MM.1S (cell line): ENCODE measurements at regions not wholly inside any gene's neighbourhood (a gene's known extent, or its start where the extent isn't known, plus 50 kb on each side); places are given as distances from the start of the nearest gene placed in this dataset.

Experiments
- DNase-seq: peaks from one replicate; pipeline ENCODE4 v3.0.0-alpha.2; 2015
- H2AFZ ChIP-seq: fragments of 300-600 bp; sonication (generic); 2 replicates; pipeline ENCODE4 v1.6.0; 2016; ENCODE audit warnings: antibody characterized with exemption, low read length
- H3F3A ChIP-seq: fragments of 300-600 bp; sonication (generic); 2 replicates; pipeline ENCODE4 v1.6.1; 2016; ENCODE audit warnings: mild to moderate bottlenecking, antibody characterized with exemption, low read length, moderate library complexity, mixed read lengths; ENCODE audit not compliant: insufficient read depth
- H3K27ac ChIP-seq: fragments of 300-600 bp; sonication (generic); 2 replicates; pipeline ENCODE4 v1.5.1; 2016; ENCODE audit warnings: mild to moderate bottlenecking, low read length
- H3K27me3 ChIP-seq: fragments of 300-600 bp; sonication (generic); replicated peaks from 2 replicates; pipeline ENCODE4 v1.6.0; 2016; ENCODE audit warnings: low read length; ENCODE audit not compliant: insufficient read depth
- H3K36me3 ChIP-seq: fragments of 300-600 bp; sonication (generic); replicated peaks from 2 replicates; pipeline ENCODE4 v1.6.1; 2016; ENCODE audit warnings: mild to moderate bottlenecking, low read length, mixed read lengths; ENCODE audit not compliant: insufficient read depth
- H3K4me1 ChIP-seq: fragments of 300-600 bp; sonication (generic); 2 replicates; pipeline ENCODE4 v1.6.1; 2016; ENCODE audit warnings: low read length, mixed read lengths
- H3K4me2 ChIP-seq: fragments of 300-600 bp; sonication (generic); 2 replicates; pipeline ENCODE4 v1.6.0; 2016; ENCODE audit warnings: low read depth, low read length
- H3K4me3 ChIP-seq: fragments of 300-600 bp; sonication (generic); 2 replicates; pipeline ENCODE4 v1.5.1; 2016; ENCODE audit warnings: low read length, mixed read lengths
- H3K79me2 ChIP-seq: fragments of 300-600 bp; sonication (generic); 2 replicates; pipeline ENCODE4 v1.6.1; 2016; ENCODE audit warnings: mixed run types, low read length, mixed read lengths
- H3K9ac ChIP-seq: fragments of 300-600 bp; sonication (generic); 2 replicates; pipeline ENCODE4 v1.6.1; 2016; ENCODE audit warnings: low read length, mixed read lengths
- H3K9me2 ChIP-seq: fragments of 300-600 bp; sonication (generic); replicated peaks from 2 replicates; pipeline ENCODE4 v1.6.1; 2016; ENCODE audit warnings: mild to moderate bottlenecking, low read length, mixed read lengths; ENCODE audit not compliant: insufficient read depth
- H3K9me3 ChIP-seq: fragments of 300-600 bp; sonication (generic); replicated peaks from 2 replicates; pipeline ENCODE4 v1.6.1; 2016; ENCODE audit warnings: mild to moderate bottlenecking, low read length, mixed read lengths; ENCODE audit not compliant: insufficient read depth
- H4K20me1 ChIP-seq: fragments of 300-600 bp; sonication (generic); 2 replicates; pipeline ENCODE4 v1.6.1; 2016; ENCODE audit warnings: mild to moderate bottlenecking, low read length, moderate library complexity, mixed read lengths; ENCODE audit not compliant: insufficient read depth
- CTCF ChIP-seq: fragments of 300-600 bp; sonication (generic); IDR thresholded peaks from 2 replicates; pipeline ENCODE4 v1.5.1; 2016; ENCODE audit warnings: antibody characterized with exemption, low read length, mixed read lengths
- EZH2 ChIP-seq: fragments of 300-600 bp; sonication (generic); optimal IDR thresholded peaks from 2 replicates; pipeline ENCODE3; 2017; ENCODE audit warnings: low read depth, mild to moderate bottlenecking, antibody characterized with exemption, low read length, mixed read lengths
- EZH2phosphoT487 ChIP-seq: fragments of 300-600 bp; sonication (generic); IDR thresholded peaks from 2 replicates; pipeline ENCODE4 v1.6.1; 2018; ENCODE audit warnings: antibody characterized with exemption, low read length

- Histone ChIP-seq H3K4me1 (no peaks in the 10 kb centered on the region), H2AFZ (no peak overlapping the region), H3K79me2 (no peaks in the 10 kb centered on the region), H3F3A (0 out of 2 replicates have a peak, but pooled peaks cover 3% of the 10 kb centered on the region), H3K4me3 (no peak overlapping the region), H3K9me2 (no peaks in the 10 kb centered on the region), H3K9me3 (no peaks in the 10 kb centered on the region), H3K36me3 (no peaks in the 10 kb centered on the region), H3K27ac (no peak overlapping the region), H4K20me1 (no peaks in the 10 kb centered on the region), H3K9ac (no peak overlapping the region), H3K27me3 (no peaks in the 10 kb centered on the region), H3K4me2 (no peak overlapping the region)
- DNase-seq, result no peak
- no peak for TF ChIP-seq CTCF
- TF ChIP-seq EZH2, result no peak
- TF ChIP-seq EZH2phosphoT487, result no peak
These were observed 62.4 kb downstream of the CLDN17 start for GRCh38 chr21:30104241-30104640.

DNA sequence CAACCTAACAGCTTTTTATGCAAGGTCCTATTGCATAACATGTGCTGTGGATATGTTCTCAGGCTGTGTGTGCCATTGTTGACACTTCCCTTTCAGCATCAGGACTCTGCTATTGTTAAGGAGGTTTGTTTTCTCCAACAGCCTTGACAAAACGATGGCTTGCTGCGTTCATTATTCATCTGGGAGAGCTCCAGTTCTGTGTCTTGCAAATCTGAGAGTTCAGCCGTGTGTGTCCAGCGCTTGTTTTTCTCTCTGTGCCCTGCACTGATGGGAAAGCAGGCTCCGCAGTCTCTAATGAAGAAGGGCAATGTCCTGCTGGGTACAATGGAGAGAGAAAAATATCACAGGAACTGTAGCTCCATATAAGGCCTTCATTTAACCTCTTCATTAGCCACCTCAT, 63.7 kb downstream of the CLDN17 start:
- DNase-seq, result no peak
- H2AFZ ChIP-seq, result no peak overlapping the region

GRCh38 chr21:30101967-30102366, 64.6 kb downstream of the CLDN17 start:
- Histone ChIP-seq H2AFZ (no peak overlapping the region), H3K27ac (no peak overlapping the region), H3F3A (no peaks in the 10 kb centered on the region), H3K9me3 (no peaks in the 10 kb centered on the region), H3K9me2 (no peaks in the 10 kb centered on the region), H3K4me3 (no peak overlapping the region), H3K4me2 (no peak overlapping the region), H3K9ac (no peak overlapping the region), H3K4me1 (no peaks in the 10 kb centered on the region), H4K20me1 (no peaks in the 10 kb centered on the region), H3K36me3 (no peaks in the 10 kb centered on the region), H3K79me2 (no peaks in the 10 kb centered on the region), H3K27me3 (no peaks in the 10 kb centered on the region)
- TF ChIP-seq EZH2 (no peak), EZH2phosphoT487 (no peak), CTCF (no peak)
- DNase-seq, result no peak

More for the DNA sequence above, 63.7 kb downstream of the CLDN17 start:
- Histone ChIP-seq H3K9ac (no peak overlapping the region), H3K79me2 (no peaks in the 10 kb centered on the region), H3K27me3 (no peaks in the 10 kb centered on the region), H3K9me3 (no peaks in the 10 kb centered on the region), H3K4me3 (no peak overlapping the region), H3K27ac (no peak overlapping the region), H3K4me1 (no peaks in the 10 kb centered on the region), H3K36me3 (no peaks in the 10 kb centered on the region), H3K9me2 (no peaks in the 10 kb centered on the region), H4K20me1 (no peaks in the 10 kb centered on the region), H3K4me2 (no peak overlapping the region), H3F3A (0 out of 2 replicates have a peak, but pooled peaks cover 3% of the 10 kb centered on the region)
- no peak for TF ChIP-seq EZH2phosphoT487
- TF ChIP-seq EZH2, result no peak

- H3K9ac ChIP-seq, result no peak overlapping the region
- no peaks in the 10 kb centered on the region for H3F3A ChIP-seq
- H3K4me2 ChIP-seq, result no peak overlapping the region
- H3K4me1 ChIP-seq, result no peaks in the 10 kb centered on the region
- H4K20me1 ChIP-seq, result no peaks in the 10 kb centered on the region
- H3K9me3 ChIP-seq, result no peaks in the 10 kb centered on the region
- no peaks in the 10 kb centered on the region for H3K27me3 ChIP-seq
- no peak for DNase-seq
- no peak overlapping the region for H2AFZ ChIP-seq
- no peak for TF ChIP-seq EZH2phosphoT487
- TF ChIP-seq CTCF, result no peak
- no peak for TF ChIP-seq EZH2
- H3K27ac ChIP-seq, result no peak overlapping the region
- no peaks in the 10 kb centered on the region for H3K79me2 ChIP-seq
- H3K36me3 ChIP-seq, result no peaks in the 10 kb centered on the region
- H3K4me3 ChIP-seq, result no peak overlapping the region
- no peaks in the 10 kb centered on the region for H3K9me2 ChIP-seq
These were observed 68.8 kb downstream of the CLDN17 start for GRCh38 chr21:30097791-30098190.
